B cell (primary cell): ENCODE measurements at regions not wholly inside any gene's neighbourhood (a gene's known extent, or its start where the extent isn't known, plus 50 kb on each side); places are given as distances from the start of the nearest gene placed in this dataset.

ENCODE experiments used
- EZH2 ChIP-seq: IDR thresholded peaks from 2 replicates; pipeline ENCODE4 v1.6.1; 2012; ENCODE audit warnings: borderline replicate concordance, low read depth, mild to moderate bottlenecking, moderate library complexity, low read length; ENCODE audit not compliant: insufficient read depth, poor library complexity, severe bottlenecking
- TF ChIP-seq, protein P1 (sequence below): fragments of 200-600 bp; IDR thresholded peaks from one replicate; pipeline ENCODE4 v1.8.0; 2022; ENCODE audit warnings: antibody characterized with exemption, mild to moderate bottlenecking

DNA sequence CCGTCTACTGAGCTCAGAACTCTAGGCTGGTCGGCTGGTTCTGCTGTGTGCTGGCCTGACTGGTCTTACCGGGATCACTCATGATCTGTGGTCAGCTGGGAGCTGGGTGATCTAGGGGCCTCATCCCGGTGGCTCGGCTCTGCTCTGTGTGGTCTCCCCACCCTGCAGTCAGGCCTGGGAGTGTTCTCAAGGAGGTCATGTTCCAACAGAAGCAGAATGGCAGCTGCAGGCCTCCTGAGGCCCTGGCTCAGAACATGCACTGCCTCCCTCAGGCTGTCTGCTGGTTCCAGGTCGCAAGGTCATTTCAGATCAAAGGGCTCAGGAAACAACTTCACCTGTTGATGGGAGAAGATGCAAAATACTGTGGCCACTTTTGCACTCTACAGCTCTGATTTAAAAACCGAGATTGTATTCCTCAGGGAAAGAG lies 81.1 kb upstream of the RFX8 start:
- TF ChIP-seq, protein P1, sequence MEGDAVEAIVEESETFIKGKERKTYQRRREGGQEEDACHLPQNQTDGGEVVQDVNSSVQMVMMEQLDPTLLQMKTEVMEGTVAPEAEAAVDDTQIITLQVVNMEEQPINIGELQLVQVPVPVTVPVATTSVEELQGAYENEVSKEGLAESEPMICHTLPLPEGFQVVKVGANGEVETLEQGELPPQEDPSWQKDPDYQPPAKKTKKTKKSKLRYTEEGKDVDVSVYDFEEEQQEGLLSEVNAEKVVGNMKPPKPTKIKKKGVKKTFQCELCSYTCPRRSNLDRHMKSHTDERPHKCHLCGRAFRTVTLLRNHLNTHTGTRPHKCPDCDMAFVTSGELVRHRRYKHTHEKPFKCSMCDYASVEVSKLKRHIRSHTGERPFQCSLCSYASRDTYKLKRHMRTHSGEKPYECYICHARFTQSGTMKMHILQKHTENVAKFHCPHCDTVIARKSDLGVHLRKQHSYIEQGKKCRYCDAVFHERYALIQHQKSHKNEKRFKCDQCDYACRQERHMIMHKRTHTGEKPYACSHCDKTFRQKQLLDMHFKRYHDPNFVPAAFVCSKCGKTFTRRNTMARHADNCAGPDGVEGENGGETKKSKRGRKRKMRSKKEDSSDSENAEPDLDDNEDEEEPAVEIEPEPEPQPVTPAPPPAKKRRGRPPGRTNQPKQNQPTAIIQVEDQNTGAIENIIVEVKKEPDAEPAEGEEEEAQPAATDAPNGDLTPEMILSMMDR = no peak
- TF ChIP-seq EZH2 = no peak
